BLaER1 treated with 17β-estradiol and CSF1 and Interleukin-3, amounts not matched to agents 10 nM and 100 nM (cell line): ENCODE measurements at regions not wholly inside any gene's neighbourhood (a gene's known extent, or its start where the extent isn't known, plus 50 kb on each side); places are given as distances from the start of the nearest gene placed in this dataset.

Experiments
- H3K27ac ChIP-seq, 11 experiments: shearing (Covaris generic); formaldehyde crosslinking; 2 replicates each; pipeline ENCODE4 v1.8.1; 2022
- H3K27me3 ChIP-seq, 11 experiments: shearing (Covaris generic); formaldehyde crosslinking; 2 replicates each; pipeline ENCODE4 v1.8.1; 2022
- H3K36me3 ChIP-seq, 11 experiments: shearing (Covaris generic); formaldehyde crosslinking; 2 replicates each; pipeline ENCODE4 v1.8.1; 2022
- H3K4me1 ChIP-seq, 10 experiments: shearing (Covaris generic); formaldehyde crosslinking; 2 replicates each; pipeline ENCODE4 v1.8.1; 2022
- H3K4me2 ChIP-seq, 11 experiments: shearing (Covaris generic); formaldehyde crosslinking; 2 replicates each; pipeline ENCODE4 v1.8.1; 2022
- H3K4me3 ChIP-seq, 10 experiments: shearing (Covaris generic); formaldehyde crosslinking; 2 replicates each; pipeline ENCODE4 v1.8.1; 2022
- H3K9ac ChIP-seq, 11 experiments: shearing (Covaris generic); formaldehyde crosslinking; 2 replicates each; pipeline ENCODE4 v1.8.1; 2022
- H3K9me3 ChIP-seq, 11 experiments: shearing (Covaris generic); formaldehyde crosslinking; replicated peaks in 1 of 11; 2 replicates each; pipeline ENCODE4 v1.8.1; 2022
- H4K20me1 ChIP-seq, 11 experiments: shearing (Covaris generic); formaldehyde crosslinking; 2 replicates each; pipeline ENCODE4 v1.8.1; 2022
- Cebpa-rat ChIP-seq, 11 experiments: shearing (Covaris generic); IDR thresholded peaks; 2 replicates each; pipeline ENCODE4 v1.8.1; 2022

- no peaks in the 10 kb centered on the region for H3K9me3 ChIP-seq
- no peak overlapping the region for H3K4me2 ChIP-seq
- H3K9ac ChIP-seq = no peak overlapping the region
- no peak for TF ChIP-seq Cebpa-rat (IDR thresholded peaks at IDR 0.05)
- H4K20me1 ChIP-seq = no peaks in the 10 kb centered on the region
- no peak overlapping the region for H3K27ac ChIP-seq
- no peak overlapping the region for H3K4me3 ChIP-seq
- no peaks in the 10 kb centered on the region for H3K4me1 ChIP-seq
- H3K27me3 ChIP-seq = no peaks in the 10 kb centered on the region
- H3K36me3 ChIP-seq = no peaks in the 10 kb centered on the region
Measured at GRCh38 chr2:167712275-167712674, 535.1 kb downstream of the STK39 start.

- no peaks in the 10 kb centered on the region for H3K27me3 ChIP-seq
- H3K4me2 ChIP-seq = no peak overlapping the region
- H3K9ac ChIP-seq = no peak overlapping the region
- no peak overlapping the region for H3K27ac ChIP-seq
- H3K4me1 ChIP-seq = no peaks in the 10 kb centered on the region; a peak in 1 of 20 replicates
- H3K36me3 ChIP-seq = no peaks in the 10 kb centered on the region
- no peaks in the 10 kb centered on the region for H4K20me1 ChIP-seq
- no peak for TF ChIP-seq Cebpa-rat (IDR thresholded peaks at IDR 0.05)
- no peak overlapping the region for H3K4me3 ChIP-seq
- H3K9me3 ChIP-seq = no peaks in the 10 kb centered on the region
Measured at GRCh38 chr2:167708998-167709397, 538.4 kb downstream of the STK39 start.

DNA sequence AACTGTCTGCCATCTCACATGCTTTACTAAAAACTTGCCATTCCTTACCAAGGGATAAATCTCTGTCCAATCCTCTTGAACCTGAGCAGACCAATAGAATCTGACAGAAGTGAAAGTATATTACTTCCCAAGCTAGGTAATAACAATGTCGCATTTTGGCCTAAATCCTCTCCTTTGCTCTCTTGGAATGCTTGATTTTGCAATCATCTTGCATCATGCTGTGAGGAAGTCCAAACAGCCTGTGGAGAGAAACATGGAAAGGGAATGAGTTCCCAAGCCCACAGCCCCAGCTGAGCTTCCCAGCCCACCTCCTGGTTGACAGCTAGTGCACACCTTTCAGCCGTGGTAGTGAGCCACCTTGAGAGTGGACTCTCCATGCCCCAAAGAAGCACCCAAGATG is 540.6 kb downstream of the STK39 start:
- H3K27me3 ChIP-seq = no peaks in the 10 kb centered on the region
- TF ChIP-seq Cebpa-rat (IDR thresholded peaks at IDR 0.05) = no peak
- no peak overlapping the region for H3K4me3 ChIP-seq
- H3K4me1 ChIP-seq = peaks cover 0 to 14% (median 9%) of the 10 kb centered on the region in 10 experiments; a peak in 11 of 20 replicates
- no peak overlapping the region for H3K4me2 ChIP-seq
- H3K27ac ChIP-seq = no peak overlapping the region
- H3K9me3 ChIP-seq = no peaks in the 10 kb centered on the region
- no peak overlapping the region for H3K9ac ChIP-seq
- H3K36me3 ChIP-seq = no peaks in the 10 kb centered on the region
- no peaks in the 10 kb centered on the region for H4K20me1 ChIP-seq

GRCh38 chr2:167703441-167703840 is 544.0 kb downstream of the STK39 start:
- Histone ChIP-seq H3K4me1 (peaks cover 0 to 14% (median 9%) of the 10 kb centered on the region in 10 experiments; a peak in 11 of 20 replicates), H3K9ac (peak overlapping the region in 1 of 11 experiments; percentile 40; a peak in 2 of 22 replicates), H3K27me3 (no peaks in the 10 kb centered on the region), H3K4me3 (no peak overlapping the region), H3K36me3 (no peaks in the 10 kb centered on the region), H4K20me1 (no peaks in the 10 kb centered on the region), H3K9me3 (no peaks in the 10 kb centered on the region), H3K27ac (peak overlapping the region in 5 of 11 experiments; percentile 6 to 73 (median 60); a peak in 8 of 22 replicates), H3K4me2 (peak overlapping the region in 6 of 11 experiments; percentile 20 to 55 (median 45); a peak in 7 of 22 replicates)
- TF ChIP-seq Cebpa-rat (IDR thresholded peaks at IDR 0.05) = no peak

- H3K27me3 ChIP-seq = no peaks in the 10 kb centered on the region
- peak overlapping the region in 1 of 11 experiments; percentile 73; a peak in 1 of 22 replicates for H3K27ac ChIP-seq
- H3K4me1 ChIP-seq = peaks cover 0 to 18% (median 9%) of the 10 kb centered on the region in 10 experiments; a peak in 11 of 20 replicates
- H3K36me3 ChIP-seq = no peaks in the 10 kb centered on the region
- no peak overlapping the region for H3K9ac ChIP-seq
- no peaks in the 10 kb centered on the region for H4K20me1 ChIP-seq
- TF ChIP-seq Cebpa-rat (IDR thresholded peaks at IDR 0.05) = peak in 2 of 11 experiments; percentile 16 to 20; a peak in 1 of 22 replicates
- no peaks in the 10 kb centered on the region for H3K9me3 ChIP-seq
- no peak overlapping the region for H3K4me3 ChIP-seq
- H3K4me2 ChIP-seq = no peak overlapping the region
Measured at GRCh38 chr2:167702227-167702626, 545.2 kb downstream of the STK39 start.

- Histone ChIP-seq H3K9ac (no peak overlapping the region), H3K27ac (no peak overlapping the region), H3K4me1 (peaks cover 0 to 18% (median 9%) of the 10 kb centered on the region in 10 experiments; a peak in 11 of 20 replicates), H4K20me1 (no peaks in the 10 kb centered on the region), H3K27me3 (no peaks in the 10 kb centered on the region), H3K9me3 (no peaks in the 10 kb centered on the region), H3K36me3 (no peaks in the 10 kb centered on the region), H3K4me2 (no peak overlapping the region), H3K4me3 (no peak overlapping the region)
- no peak for TF ChIP-seq Cebpa-rat (IDR thresholded peaks at IDR 0.05)
Measured at GRCh38 chr2:167701651-167702050, 545.7 kb downstream of the STK39 start.

- Histone ChIP-seq H3K27me3 (no peaks in the 10 kb centered on the region), H3K9me3 (no peaks in the 10 kb centered on the region), H3K4me3 (no peak overlapping the region), H3K36me3 (no peaks in the 10 kb centered on the region), H4K20me1 (no peaks in the 10 kb centered on the region), H3K4me2 (no peak overlapping the region), H3K27ac (no peak overlapping the region), H3K4me1 (peaks cover 0 to 8% (median under 1%) of the 10 kb centered on the region in 10 experiments; a peak in 10 of 20 replicates), H3K9ac (no peak overlapping the region)
- no peak for TF ChIP-seq Cebpa-rat (IDR thresholded peaks at IDR 0.05)
Measured at GRCh38 chr2:167697948-167698347, 549.4 kb downstream of the STK39 start.

DNA sequence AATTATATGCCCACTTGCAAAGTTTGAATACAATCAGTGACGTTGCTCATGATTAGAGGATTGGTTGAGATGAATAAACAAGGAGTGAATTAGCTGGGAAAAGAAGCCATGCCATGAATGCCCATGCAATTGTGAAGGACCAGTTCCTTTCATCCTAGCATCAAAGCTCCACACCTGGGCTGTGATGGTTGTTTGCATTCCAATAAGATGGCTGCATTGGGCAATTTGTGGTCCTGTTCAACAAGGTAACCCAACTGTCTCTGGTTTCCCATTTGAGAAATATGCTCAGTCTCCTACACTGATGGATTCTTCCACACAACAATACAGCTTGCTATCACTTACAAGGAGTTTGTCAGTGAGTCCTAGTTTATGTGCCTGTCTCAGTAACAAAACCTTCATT is 550.2 kb downstream of the STK39 start:
- Histone ChIP-seq H3K9me3 (no peaks in the 10 kb centered on the region), H3K4me2 (no peak overlapping the region), H3K4me3 (no peak overlapping the region), H3K36me3 (no peaks in the 10 kb centered on the region), H3K4me1 (0 out of 20 replicates have a peak, but pooled peaks cover 0 to 4% (median 0%) of the 10 kb centered on the region in 10 experiments), H3K27me3 (no peaks in the 10 kb centered on the region), H3K9ac (no peak overlapping the region), H3K27ac (no peak overlapping the region), H4K20me1 (no peaks in the 10 kb centered on the region)
- TF ChIP-seq Cebpa-rat (IDR thresholded peaks at IDR 0.05) = no peak

DNA sequence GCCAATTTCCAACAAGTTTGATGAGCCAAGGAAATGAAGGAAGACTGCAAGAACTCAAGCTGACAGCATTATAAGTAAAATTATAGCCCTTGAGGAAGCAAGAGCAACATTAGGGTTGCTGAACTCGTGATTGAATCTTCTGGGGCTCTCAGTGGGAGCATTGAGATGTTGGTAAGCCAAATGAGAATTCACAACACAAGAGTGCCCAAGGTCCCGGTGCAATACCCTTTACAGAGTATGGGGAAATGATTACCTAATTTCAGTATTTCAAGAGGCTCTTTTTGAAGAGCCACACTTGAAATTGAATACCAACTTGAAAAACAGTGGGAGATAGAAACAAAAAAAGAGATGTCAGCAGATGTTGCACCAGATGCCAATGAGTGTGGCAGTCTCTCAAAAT is 554.5 kb downstream of the STK39 start:
- H3K27me3 ChIP-seq = no peaks in the 10 kb centered on the region
- no peaks in the 10 kb centered on the region for H3K9me3 ChIP-seq
- TF ChIP-seq Cebpa-rat (IDR thresholded peaks at IDR 0.05) = no peak
- no peaks in the 10 kb centered on the region for H3K36me3 ChIP-seq
- no peaks in the 10 kb centered on the region for H4K20me1 ChIP-seq
- H3K9ac ChIP-seq = no peak overlapping the region
- 0 out of 20 replicates have a peak, but pooled peaks cover 0 to 2% (median 0%) of the 10 kb centered on the region in 10 experiments for H3K4me1 ChIP-seq
- H3K27ac ChIP-seq = no peak overlapping the region
- no peak overlapping the region for H3K4me3 ChIP-seq
- H3K4me2 ChIP-seq = peak overlapping the region in 1 of 11 experiments; percentile 8; a peak in 1 of 22 replicates

GRCh38 chr2:167692191-167692590 is 555.2 kb downstream of the STK39 start:
- H3K27me3 ChIP-seq = no peaks in the 10 kb centered on the region
- H3K36me3 ChIP-seq = no peaks in the 10 kb centered on the region
- H3K4me2 ChIP-seq = no peak overlapping the region
- no peak for TF ChIP-seq Cebpa-rat (IDR thresholded peaks at IDR 0.05)
- H3K9ac ChIP-seq = no peak overlapping the region
- H3K9me3 ChIP-seq = no peaks in the 10 kb centered on the region
- no peaks in the 10 kb centered on the region for H4K20me1 ChIP-seq
- H3K27ac ChIP-seq = no peak overlapping the region
- no peaks in the 10 kb centered on the region for H3K4me1 ChIP-seq
- H3K4me3 ChIP-seq = no peak overlapping the region
